AG04449 (cell line): ENCODE measurements at regions not wholly inside any gene's neighbourhood (a gene's known extent, or its start where the extent isn't known, plus 50 kb on each side); places are given as distances from the start of the nearest gene placed in this dataset.
"Not testable (repeated sequence)": the region's sequence is repeated elsewhere in the genome, so short reads cannot be mapped to it uniquely, and the experiment has no call there.

ENCODE experiments used
- CTCF ChIA-PET: fragments of 350-600 bp; formaldehyde crosslinking; extraction: SDS; loops from one replicate; lab custom pipeline; 2021; ENCODE audit warnings: antibody characterized with exemption; lab: Yijun Ruan, JAX
- POLR2A ChIA-PET: fragments of 400-600, 350-600 bp; formaldehyde crosslinking; extraction: SDS; loops from one replicate; lab custom pipeline; 2020; ENCODE audit warnings: antibody characterized with exemption, inconsistent platforms; lab: Yijun Ruan, JAX
- DNase-seq: peaks from one replicate; pipeline ENCODE4 v3.0.0-alpha.2; 2010; ENCODE audit warnings: low read depth, low spot score
- H3K4me3 ChIP-seq: 2 replicates; pipeline ENCODE4 v1.5.1; 2011; ENCODE audit warnings: low read depth, mild to moderate bottlenecking, control low read depth, low read length
- TF ChIP-seq, protein P1 (sequence below): IDR thresholded peaks from one replicate; pipeline ENCODE4 v1.5.1; 2011; ENCODE audit warnings: mild to moderate bottlenecking, moderate library complexity, low read length, control low read depth, inconsistent platforms; ENCODE audit not compliant: insufficient read depth; ENCODE audit errors: missing control alignments

DNA sequence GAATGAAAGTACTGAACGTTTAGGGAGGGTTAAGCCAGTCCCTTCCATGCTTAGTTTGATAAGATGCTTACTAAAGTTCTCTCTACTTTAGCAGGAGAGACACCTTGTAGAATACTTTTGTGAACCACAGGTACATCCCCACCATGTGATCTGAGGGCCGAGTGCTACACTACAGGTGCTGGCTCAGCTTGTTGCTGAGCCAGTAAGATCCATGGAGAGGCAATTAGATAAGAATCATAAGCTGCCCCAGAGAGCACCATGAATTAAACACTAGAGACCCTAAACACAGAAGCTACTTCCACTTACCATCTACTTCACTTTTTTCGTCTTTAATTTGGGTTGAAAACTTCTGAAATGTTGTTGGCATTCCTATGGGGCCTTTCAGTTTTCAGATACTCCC lies 70.5 kb upstream of the GOLGA8B start:
- no peak for DNase-seq
- H3K4me3 ChIP-seq, result no peak overlapping the region
- ChIA-PET CTCF (no interaction called here), POLR2A (no interaction called here)
- TF ChIP-seq, protein P1, sequence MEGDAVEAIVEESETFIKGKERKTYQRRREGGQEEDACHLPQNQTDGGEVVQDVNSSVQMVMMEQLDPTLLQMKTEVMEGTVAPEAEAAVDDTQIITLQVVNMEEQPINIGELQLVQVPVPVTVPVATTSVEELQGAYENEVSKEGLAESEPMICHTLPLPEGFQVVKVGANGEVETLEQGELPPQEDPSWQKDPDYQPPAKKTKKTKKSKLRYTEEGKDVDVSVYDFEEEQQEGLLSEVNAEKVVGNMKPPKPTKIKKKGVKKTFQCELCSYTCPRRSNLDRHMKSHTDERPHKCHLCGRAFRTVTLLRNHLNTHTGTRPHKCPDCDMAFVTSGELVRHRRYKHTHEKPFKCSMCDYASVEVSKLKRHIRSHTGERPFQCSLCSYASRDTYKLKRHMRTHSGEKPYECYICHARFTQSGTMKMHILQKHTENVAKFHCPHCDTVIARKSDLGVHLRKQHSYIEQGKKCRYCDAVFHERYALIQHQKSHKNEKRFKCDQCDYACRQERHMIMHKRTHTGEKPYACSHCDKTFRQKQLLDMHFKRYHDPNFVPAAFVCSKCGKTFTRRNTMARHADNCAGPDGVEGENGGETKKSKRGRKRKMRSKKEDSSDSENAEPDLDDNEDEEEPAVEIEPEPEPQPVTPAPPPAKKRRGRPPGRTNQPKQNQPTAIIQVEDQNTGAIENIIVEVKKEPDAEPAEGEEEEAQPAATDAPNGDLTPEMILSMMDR, result no peak

DNA sequence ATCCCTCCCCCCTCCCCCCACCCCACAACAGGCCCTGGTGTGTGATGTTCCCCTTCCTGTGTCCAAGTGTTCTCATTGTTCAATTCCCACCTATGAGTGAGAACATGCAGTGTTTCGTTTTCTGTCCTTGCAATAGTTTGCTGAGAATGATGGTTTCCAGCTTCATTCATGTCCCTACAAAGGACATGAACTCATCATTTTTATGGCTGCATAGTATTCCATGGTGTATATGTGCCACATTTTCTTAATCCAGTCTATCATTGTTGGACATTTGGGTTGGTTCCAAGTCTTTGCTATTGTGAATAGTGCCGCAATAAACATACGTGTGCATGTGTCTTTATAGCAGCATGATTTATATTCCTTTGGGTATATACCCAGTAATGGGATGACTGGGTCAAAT lies 69.9 kb upstream of the GOLGA8B start:
- DNase-seq, POLR2A ChIA-PET, H3K4me3 ChIP-seq, CTCF ChIA-PET: not testable (repeated sequence)

DNA sequence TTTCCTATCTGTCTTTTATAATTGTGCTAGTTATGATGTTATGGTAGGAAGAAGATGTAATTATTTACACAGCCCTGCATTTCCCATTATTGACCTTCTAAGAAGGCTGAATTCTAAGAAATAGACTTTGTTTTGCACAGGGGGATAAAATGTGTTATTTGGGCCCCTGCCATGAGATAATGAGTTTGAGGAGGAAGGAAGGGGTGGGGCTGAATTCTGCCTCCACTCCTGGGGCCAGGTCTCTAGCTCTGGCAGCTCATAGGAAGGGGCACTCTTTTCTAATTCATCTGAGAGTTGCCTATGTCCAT lies 69.2 kb upstream of the GOLGA8B start:
- no peak for DNase-seq
- no peak overlapping the region for H3K4me3 ChIP-seq
- ChIA-PET POLR2A (no interaction called here), CTCF (no interaction called here)
- TF ChIP-seq, protein P1, result no peak

DNA sequence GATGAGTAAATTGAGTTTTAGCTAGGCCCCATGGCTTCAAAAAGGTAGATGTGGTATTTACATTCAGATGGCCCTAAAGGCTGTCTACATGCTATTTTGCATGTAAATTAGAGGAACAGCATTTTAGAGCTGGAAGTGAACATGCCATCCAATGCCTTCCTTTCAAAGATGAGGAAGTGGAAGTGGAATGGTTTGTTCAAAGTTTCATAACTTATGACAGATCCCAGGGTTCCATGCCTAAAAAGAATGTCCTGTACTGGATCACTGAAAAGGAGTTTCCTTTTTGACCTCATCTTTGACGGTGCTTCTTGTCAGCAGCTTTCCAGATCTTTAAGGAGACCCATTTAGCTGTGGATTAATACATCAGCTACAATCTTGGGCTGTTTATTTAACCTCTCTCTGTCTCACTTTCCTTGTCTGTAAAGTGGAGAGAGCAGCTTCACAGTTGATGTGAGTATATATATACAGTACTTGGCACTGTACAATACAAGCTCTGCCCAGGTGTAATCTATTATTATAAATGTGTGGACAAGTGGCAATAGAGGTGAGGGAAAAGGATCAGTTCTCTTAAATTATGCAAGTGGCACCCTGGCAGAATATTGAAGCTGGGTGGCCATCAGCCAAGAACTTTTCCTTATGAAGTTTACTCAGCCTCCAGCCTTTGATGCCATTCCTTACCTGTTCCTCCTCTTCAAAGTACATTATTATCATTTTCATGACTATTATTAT lies 68.7 kb upstream of the GOLGA8B start:
- TF ChIP-seq, protein P1, result no peak
- DNase-seq, result no peak
- ChIA-PET CTCF (interaction anchor here (0.7 kb wide), 1 partner anchor 268 kb away, joined by 3 read pairs; no protein-coding TSS in a partner anchor), POLR2A (no interaction called here)
- H3K4me3 ChIP-seq, result no peak overlapping the region

DNA sequence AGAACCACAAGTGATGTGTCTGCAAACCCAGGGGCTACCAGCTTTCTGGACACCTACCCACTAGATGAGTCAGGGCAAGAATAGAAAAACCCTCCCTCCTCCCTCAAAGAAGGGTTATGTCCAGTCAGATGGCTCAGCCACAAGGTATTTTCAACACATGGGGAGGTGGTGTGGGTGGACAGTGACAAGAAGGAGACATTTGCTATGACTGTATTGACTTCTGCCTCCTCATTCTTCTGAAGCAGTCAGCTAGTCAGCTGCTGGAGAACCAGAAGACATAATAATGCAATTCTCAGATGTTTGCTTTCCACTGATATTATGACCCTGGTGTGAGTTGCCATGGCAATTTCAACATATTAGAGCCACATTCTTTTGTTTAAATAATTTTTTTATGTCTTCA lies 66.7 kb upstream of the GOLGA8B start:
- no peak overlapping the region for H3K4me3 ChIP-seq
- ChIA-PET CTCF (interaction anchor here (1.0 kb wide), 1 partner anchor 270 kb away, joined by 3 read pairs; no protein-coding TSS in a partner anchor), POLR2A (no interaction called here)
- peak; percentile 12 for DNase-seq
- TF ChIP-seq, protein P1, result no peak

DNA sequence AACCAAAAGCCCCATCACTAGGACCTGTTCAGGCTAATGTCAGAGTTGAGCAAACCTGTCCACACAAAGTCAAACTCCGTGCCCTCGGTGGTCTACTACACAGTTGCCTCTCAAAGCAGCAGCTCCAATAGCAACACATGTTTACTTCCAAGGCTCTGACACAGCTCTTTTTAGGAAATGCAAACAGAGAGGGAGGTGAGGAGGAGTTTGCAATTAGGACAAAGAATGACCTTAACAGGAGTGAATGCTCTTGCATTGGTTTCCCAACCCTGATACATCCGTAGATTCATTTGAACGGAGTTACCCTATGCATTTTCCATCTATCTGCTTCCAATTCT lies 64.8 kb upstream of the GOLGA8B start:
- no peak overlapping the region for H3K4me3 ChIP-seq
- no peak for DNase-seq
- ChIA-PET CTCF (no interaction called here), POLR2A (no interaction called here)
- TF ChIP-seq, protein P1, result no peak
